Coronary artery (tissue), 2 donors: ENCODE measurements at regions not wholly inside any gene's neighbourhood (a gene's known extent, or its start where the extent isn't known, plus 50 kb on each side); places are given as distances from the start of the nearest gene placed in this dataset.

Source experiments
- DNase-seq: peaks from one replicate; pipeline ENCODE4 v3.0.0-alpha.2; 2017; ENCODE audit warnings: low spot score
- H3K27ac ChIP-seq, 2 donors: fragments of 200-600 bp; sonication (generic); one replicate each; pipeline ENCODE4 v1.5.1; 2016 to 2019
- H3K4me3 ChIP-seq: fragments of 200-600 bp; sonication (generic); 2 replicates; pipeline ENCODE4 v1.5.1; 2016; ENCODE audit warnings: mild to moderate bottlenecking, moderate library complexity
- CTCF ChIP-seq: fragments of 200-600 bp; sonication (generic); IDR thresholded peaks from one replicate; pipeline ENCODE4 v1.5.1; 2019; ENCODE audit warnings: antibody characterized with exemption

- H3K4me3 ChIP-seq: no peak overlapping the region
- TF ChIP-seq CTCF: no peak
- no peak overlapping the region for H3K27ac ChIP-seq
- DNase-seq: no peak
Measured at GRCh38 chr9:25427290-25427689, 251.0 kb downstream of the TUSC1 start.

- no peak overlapping the region for H3K27ac ChIP-seq
- no peak for TF ChIP-seq CTCF
- DNase-seq: no peak
- H3K4me3 ChIP-seq: no peak overlapping the region
Measured at GRCh38 chr9:25421560-25421959, 256.7 kb downstream of the TUSC1 start.

GRCh38 chr9:25418974-25419373 is 259.3 kb downstream of the TUSC1 start:
- no peak for TF ChIP-seq CTCF
- H3K27ac ChIP-seq: no peak overlapping the region
- no peak for DNase-seq
- no peak overlapping the region for H3K4me3 ChIP-seq

GRCh38 chr9:25415718-25416117 is 262.5 kb downstream of the TUSC1 start:
- no peak for TF ChIP-seq CTCF
- H3K27ac ChIP-seq: no peak overlapping the region
- H3K4me3 ChIP-seq: no peak overlapping the region
- no peak for DNase-seq

GRCh38 chr9:25412646-25413045 is 265.6 kb downstream of the TUSC1 start:
- no peak overlapping the region for H3K4me3 ChIP-seq
- no peak for TF ChIP-seq CTCF
- no peak overlapping the region for H3K27ac ChIP-seq
- DNase-seq: no peak

GRCh38 chr9:25397746-25398145 is 280.5 kb downstream of the TUSC1 start:
- Histone ChIP-seq H3K27ac (no peak overlapping the region), H3K4me3 (no peak overlapping the region)
- no peak for TF ChIP-seq CTCF
- DNase-seq: no peak

- Histone ChIP-seq H3K4me3 (no peak overlapping the region), H3K27ac (no peak overlapping the region)
- TF ChIP-seq CTCF: no peak
- DNase-seq: no peak
Measured at GRCh38 chr9:25396828-25397227, 281.4 kb downstream of the TUSC1 start.
